MM.1S (cell line): ENCODE measurements at regions not wholly inside any gene's neighbourhood (a gene's known extent, or its start where the extent isn't known, plus 50 kb on each side); places are given as distances from the start of the nearest gene placed in this dataset.

Experiments used
- DNase-seq: peaks from one replicate; pipeline ENCODE4 v3.0.0-alpha.2; 2015
- H2AFZ ChIP-seq: fragments of 300-600 bp; sonication (generic); 2 replicates; pipeline ENCODE4 v1.6.0; 2016; ENCODE audit warnings: antibody characterized with exemption, low read length
- H3F3A ChIP-seq: fragments of 300-600 bp; sonication (generic); 2 replicates; pipeline ENCODE4 v1.6.1; 2016; ENCODE audit warnings: mild to moderate bottlenecking, antibody characterized with exemption, low read length, moderate library complexity, mixed read lengths; ENCODE audit not compliant: insufficient read depth
- H3K27ac ChIP-seq: fragments of 300-600 bp; sonication (generic); 2 replicates; pipeline ENCODE4 v1.5.1; 2016; ENCODE audit warnings: mild to moderate bottlenecking, low read length
- H3K27me3 ChIP-seq: fragments of 300-600 bp; sonication (generic); replicated peaks from 2 replicates; pipeline ENCODE4 v1.6.0; 2016; ENCODE audit warnings: low read length; ENCODE audit not compliant: insufficient read depth
- H3K36me3 ChIP-seq: fragments of 300-600 bp; sonication (generic); replicated peaks from 2 replicates; pipeline ENCODE4 v1.6.1; 2016; ENCODE audit warnings: mild to moderate bottlenecking, low read length, mixed read lengths; ENCODE audit not compliant: insufficient read depth
- H3K4me1 ChIP-seq: fragments of 300-600 bp; sonication (generic); 2 replicates; pipeline ENCODE4 v1.6.1; 2016; ENCODE audit warnings: low read length, mixed read lengths
- H3K4me2 ChIP-seq: fragments of 300-600 bp; sonication (generic); 2 replicates; pipeline ENCODE4 v1.6.0; 2016; ENCODE audit warnings: low read depth, low read length
- H3K4me3 ChIP-seq: fragments of 300-600 bp; sonication (generic); 2 replicates; pipeline ENCODE4 v1.5.1; 2016; ENCODE audit warnings: low read length, mixed read lengths
- H3K79me2 ChIP-seq: fragments of 300-600 bp; sonication (generic); 2 replicates; pipeline ENCODE4 v1.6.1; 2016; ENCODE audit warnings: mixed run types, low read length, mixed read lengths
- H3K9ac ChIP-seq: fragments of 300-600 bp; sonication (generic); 2 replicates; pipeline ENCODE4 v1.6.1; 2016; ENCODE audit warnings: low read length, mixed read lengths
- H3K9me2 ChIP-seq: fragments of 300-600 bp; sonication (generic); replicated peaks from 2 replicates; pipeline ENCODE4 v1.6.1; 2016; ENCODE audit warnings: mild to moderate bottlenecking, low read length, mixed read lengths; ENCODE audit not compliant: insufficient read depth
- H3K9me3 ChIP-seq: fragments of 300-600 bp; sonication (generic); replicated peaks from 2 replicates; pipeline ENCODE4 v1.6.1; 2016; ENCODE audit warnings: mild to moderate bottlenecking, low read length, mixed read lengths; ENCODE audit not compliant: insufficient read depth
- H4K20me1 ChIP-seq: fragments of 300-600 bp; sonication (generic); 2 replicates; pipeline ENCODE4 v1.6.1; 2016; ENCODE audit warnings: mild to moderate bottlenecking, low read length, moderate library complexity, mixed read lengths; ENCODE audit not compliant: insufficient read depth
- CTCF ChIP-seq: fragments of 300-600 bp; sonication (generic); IDR thresholded peaks from 2 replicates; pipeline ENCODE4 v1.5.1; 2016; ENCODE audit warnings: antibody characterized with exemption, low read length, mixed read lengths
- EZH2 ChIP-seq: fragments of 300-600 bp; sonication (generic); optimal IDR thresholded peaks from 2 replicates; pipeline ENCODE3; 2017; ENCODE audit warnings: low read depth, mild to moderate bottlenecking, antibody characterized with exemption, low read length, mixed read lengths
- EZH2phosphoT487 ChIP-seq: fragments of 300-600 bp; sonication (generic); IDR thresholded peaks from 2 replicates; pipeline ENCODE4 v1.6.1; 2018; ENCODE audit warnings: antibody characterized with exemption, low read length

GRCh38 chr1:234884701-234885100 is 243.9 kb downstream of the TOMM20 start:
- Histone ChIP-seq H3K36me3 (no peaks in the 10 kb centered on the region), H3K4me2 (no peak overlapping the region), H3K4me3 (no peak overlapping the region), H3K9ac (no peak overlapping the region), H3K9me2 (no peaks in the 10 kb centered on the region), H3K9me3 (no peaks in the 10 kb centered on the region), H3K27me3 (no peaks in the 10 kb centered on the region), H3K27ac (no peak overlapping the region), H2AFZ (no peak overlapping the region), H3K4me1 (peaks cover 2% of the 10 kb centered on the region), H4K20me1 (no peaks in the 10 kb centered on the region), H3K79me2 (no peaks in the 10 kb centered on the region), H3F3A (no peaks in the 10 kb centered on the region)
- no peak for DNase-seq
- TF ChIP-seq EZH2: no peak
- no peak for TF ChIP-seq EZH2phosphoT487
- no peak for TF ChIP-seq CTCF

- H2AFZ ChIP-seq: no peak overlapping the region
- no peaks in the 10 kb centered on the region for H3K9me3 ChIP-seq
- peaks cover 8% of the 10 kb centered on the region for H3K4me1 ChIP-seq
- TF ChIP-seq EZH2phosphoT487 (no peak), EZH2 (no peak), CTCF (no peak)
- no peak overlapping the region for H3K4me3 ChIP-seq
- H3K79me2 ChIP-seq: no peaks in the 10 kb centered on the region
- no peaks in the 10 kb centered on the region for H3K36me3 ChIP-seq
- no peak overlapping the region for H3K9ac ChIP-seq
- no peak overlapping the region for H3K27ac ChIP-seq
- no peaks in the 10 kb centered on the region for H3F3A ChIP-seq
- H3K27me3 ChIP-seq: no peaks in the 10 kb centered on the region
- no peak for DNase-seq
- H3K9me2 ChIP-seq: no peaks in the 10 kb centered on the region
- no peak overlapping the region for H3K4me2 ChIP-seq
- H4K20me1 ChIP-seq: no peaks in the 10 kb centered on the region
Observed at GRCh38 chr1:234884006-234884405, 244.6 kb downstream of the TOMM20 start.

- Histone ChIP-seq H4K20me1 (no peaks in the 10 kb centered on the region), H3K9me2 (no peaks in the 10 kb centered on the region), H3K27me3 (no peaks in the 10 kb centered on the region), H3K79me2 (no peaks in the 10 kb centered on the region), H3K9me3 (no peaks in the 10 kb centered on the region), H3F3A (no peaks in the 10 kb centered on the region), H3K4me2 (no peak overlapping the region), H3K27ac (no peak overlapping the region), H3K36me3 (no peaks in the 10 kb centered on the region), H3K4me3 (no peak overlapping the region), H3K4me1 (peaks cover 9% of the 10 kb centered on the region), H3K9ac (no peak overlapping the region), H2AFZ (no peak overlapping the region)
- TF ChIP-seq CTCF: no peak
- TF ChIP-seq EZH2: no peak
- no peak for TF ChIP-seq EZH2phosphoT487
- no peak for DNase-seq
Observed at GRCh38 chr1:234882898-234883297, 245.7 kb downstream of the TOMM20 start.
